ENCODE measurements at regions not wholly inside any gene's neighbourhood (a gene's known extent, or its start where the extent isn't known, plus 50 kb on each side); places are given as distances from the start of the nearest gene placed in this dataset.

- TF ChIP-seq GATA2 (IDR thresholded peaks at IDR 0.05; ENCODE audit: low read depth, low read length) = no peak
- TF ChIP-seq GATA3 (IDR thresholded peaks at IDR 0.05; ENCODE audit: low read depth, low read length) = no peak
Measured at GRCh38 chr5:71934322-71934721, 173.0 kb upstream of the MAP1B start.

All from SH-SY5Y (cell line).